Inflammatory macrophage (primary cell): ENCODE measurements at regions not wholly inside any gene's neighbourhood (a gene's known extent, or its start where the extent isn't known, plus 50 kb on each side); places are given as distances from the start of the nearest gene placed in this dataset.
A peak's percentile ranks its signal among the peaks of the same experiment; 100 is the strongest.
"Not testable (repeated sequence)": the region's sequence is repeated elsewhere in the genome, so short reads cannot be mapped to it uniquely, and the experiment has no call there.

Source experiments
- DNase-seq, 2 donors: peaks; one replicate each; pipeline ENCODE4 v3.0.0-alpha.2; 2020 to 2022

DNA sequence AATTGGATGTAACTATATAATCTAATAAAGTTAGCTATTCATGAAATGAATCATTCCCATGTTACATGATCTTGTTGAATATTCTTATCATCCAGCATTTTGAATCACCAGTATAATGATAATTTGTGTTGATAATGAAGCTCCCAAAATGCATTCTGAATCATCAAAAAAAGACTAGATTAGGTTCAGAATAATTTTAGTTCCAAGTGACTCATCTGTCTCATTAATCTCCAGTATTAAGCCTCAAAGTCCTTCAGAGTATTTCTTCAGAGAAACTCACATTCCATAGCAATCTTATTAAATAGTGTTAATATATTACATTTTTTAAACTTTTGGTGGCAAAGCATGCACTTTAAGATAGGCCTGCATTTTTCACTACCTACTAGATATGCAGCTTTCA, 207.5 kb downstream of the SLITRK5 start:
- DNase-seq = no peak

DNA sequence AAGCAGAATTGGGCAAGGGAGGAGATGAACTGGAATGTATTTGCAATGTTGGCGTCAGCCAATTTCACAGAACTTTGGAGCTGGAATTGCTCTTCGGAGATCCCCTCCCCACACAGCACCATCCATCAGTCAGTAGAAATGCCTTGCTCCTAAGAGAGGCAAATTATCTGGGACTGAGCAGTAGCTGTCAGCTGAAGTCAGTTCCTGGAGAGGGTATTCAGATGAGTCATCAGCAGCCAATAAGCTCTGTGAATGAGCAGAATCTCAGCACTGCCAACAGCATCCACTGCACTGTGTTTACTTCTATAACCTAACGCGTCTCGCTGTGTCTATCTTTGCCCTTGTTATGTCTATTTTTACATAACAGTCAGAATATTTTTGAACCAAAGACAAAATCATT, 213.7 kb downstream of the SLITRK5 start:
- no peak for DNase-seq

DNA sequence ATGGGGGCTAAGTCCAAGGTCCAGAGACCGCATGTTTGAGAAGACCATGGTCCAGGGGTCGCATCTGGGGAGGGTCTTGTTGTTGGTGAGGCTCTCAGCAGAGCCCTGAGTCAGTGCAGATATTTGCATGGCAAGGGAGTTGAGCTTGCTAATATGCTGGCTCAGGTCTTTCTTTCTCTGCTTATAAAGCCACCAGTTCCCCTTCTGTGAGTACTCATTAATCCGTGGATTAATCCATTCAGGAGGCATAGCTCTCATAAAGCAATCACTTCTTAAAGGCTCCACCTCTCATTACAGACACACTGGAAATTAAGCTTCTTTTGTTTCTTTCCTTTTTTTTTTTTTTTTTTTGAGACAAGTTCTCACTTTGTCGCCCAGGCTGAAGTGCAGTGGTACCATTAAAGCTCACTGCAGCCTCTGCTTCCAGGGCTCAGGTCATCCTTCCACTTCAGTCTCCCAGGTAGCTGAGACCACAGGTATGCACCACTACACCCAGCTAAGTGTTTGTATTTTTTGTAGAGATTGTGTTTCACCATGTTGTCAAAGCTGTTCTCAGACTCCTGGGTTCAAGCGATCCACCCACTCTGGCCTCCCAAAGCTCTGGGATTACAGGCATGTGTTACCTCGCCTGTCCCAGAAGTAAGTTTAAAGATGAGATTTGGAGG, 216.4 kb downstream of the SLITRK5 start:
- DNase-seq = no peak

DNA sequence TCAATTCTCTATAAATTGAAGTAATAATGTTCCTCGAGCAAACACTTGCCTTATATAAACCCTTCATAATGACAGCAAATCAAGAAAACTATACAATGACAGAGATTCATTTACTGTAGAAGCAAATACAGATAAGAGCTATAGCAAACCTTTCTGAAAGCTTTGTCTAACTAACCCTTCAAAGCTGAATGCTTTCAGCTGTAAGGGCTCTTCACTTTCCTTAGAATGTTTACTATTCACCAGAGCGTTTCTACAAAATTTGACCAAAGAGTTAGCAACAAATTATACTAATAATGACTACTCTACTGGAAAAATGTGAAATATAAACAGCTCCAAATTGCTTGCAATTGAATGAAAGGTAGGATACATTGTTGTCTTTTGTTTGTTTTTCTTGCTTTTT, 218.1 kb downstream of the SLITRK5 start:
- no peak for DNase-seq

DNA sequence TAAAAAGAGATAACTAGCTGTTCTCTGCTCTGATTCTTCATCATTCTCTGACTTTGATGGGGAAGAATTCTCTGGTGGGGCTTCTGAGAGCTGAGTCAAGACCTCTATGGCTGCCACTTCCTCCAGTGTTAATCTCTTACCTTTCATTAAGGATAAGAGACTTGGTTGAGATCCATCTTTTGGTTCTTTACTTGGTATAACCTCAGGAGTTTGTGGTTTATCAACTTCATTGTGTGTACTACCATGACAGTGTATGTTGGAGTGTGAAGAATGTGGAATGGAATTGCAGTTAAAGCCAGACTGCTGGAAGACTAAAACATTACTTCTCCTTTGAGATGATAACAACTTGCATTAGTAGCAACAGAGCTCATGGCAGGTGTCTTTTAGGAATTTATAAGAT, 222.0 kb downstream of the SLITRK5 start:
- DNase-seq = no peak

DNA sequence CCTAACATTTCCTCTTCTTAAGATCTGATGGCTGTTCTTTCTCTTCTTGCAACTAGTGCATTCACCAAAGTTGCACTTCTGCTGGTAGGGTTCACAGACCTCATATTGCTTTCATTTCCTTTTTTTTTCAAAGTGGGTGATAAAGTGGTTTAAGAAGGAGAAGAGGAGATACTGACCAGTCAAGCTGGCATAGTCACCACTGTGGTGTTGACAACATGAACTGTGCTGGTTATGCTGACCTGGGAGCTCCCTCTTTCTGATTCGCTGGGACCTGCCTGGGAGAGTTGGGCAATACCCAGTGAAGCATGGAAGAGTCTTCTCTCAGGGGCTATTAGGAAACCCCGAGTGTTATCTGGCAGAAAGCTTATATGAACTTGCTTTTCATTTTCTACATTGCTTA, 222.9 kb downstream of the SLITRK5 start:
- DNase-seq = peak; percentile 20 to 52

DNA sequence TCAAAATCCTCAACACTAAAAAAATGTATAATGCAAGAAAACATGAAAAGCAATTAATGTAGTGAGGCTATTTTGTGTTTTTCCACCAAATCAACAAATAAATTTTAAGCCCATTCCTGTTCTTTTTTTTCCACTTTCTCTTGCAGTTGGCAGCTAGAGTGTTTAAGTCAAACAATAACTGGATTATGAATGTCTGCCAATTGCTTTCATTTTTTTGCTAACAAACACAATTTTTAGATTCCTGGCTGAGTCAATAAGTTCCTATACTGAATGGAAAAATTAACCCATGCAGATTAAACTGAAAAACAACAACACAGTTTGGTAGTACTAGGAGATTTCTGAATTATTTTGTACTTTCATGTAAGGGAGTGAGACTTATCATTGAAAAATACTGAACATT, 232.4 kb downstream of the SLITRK5 start:
- DNase-seq = no peak

DNA sequence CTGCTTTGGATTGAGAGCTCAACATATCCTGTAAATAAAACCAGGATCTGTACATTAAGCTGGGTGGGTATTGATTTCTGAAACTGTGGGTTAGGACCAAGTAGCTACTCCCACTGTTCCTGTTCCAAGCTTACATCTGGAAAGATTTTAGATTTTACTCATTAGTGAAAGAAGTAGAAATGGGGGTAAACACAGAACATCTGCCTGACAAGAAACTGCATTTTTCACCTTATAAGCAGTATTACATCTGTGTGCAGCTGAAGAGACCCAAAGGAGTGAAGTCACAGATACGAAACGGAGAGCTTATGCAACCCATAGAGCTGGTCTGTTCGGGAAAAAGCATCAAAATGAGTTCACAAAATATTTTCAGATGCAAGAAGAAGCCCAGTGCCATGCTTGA, 235.2 kb downstream of the SLITRK5 start:
- DNase-seq = no peak

DNA sequence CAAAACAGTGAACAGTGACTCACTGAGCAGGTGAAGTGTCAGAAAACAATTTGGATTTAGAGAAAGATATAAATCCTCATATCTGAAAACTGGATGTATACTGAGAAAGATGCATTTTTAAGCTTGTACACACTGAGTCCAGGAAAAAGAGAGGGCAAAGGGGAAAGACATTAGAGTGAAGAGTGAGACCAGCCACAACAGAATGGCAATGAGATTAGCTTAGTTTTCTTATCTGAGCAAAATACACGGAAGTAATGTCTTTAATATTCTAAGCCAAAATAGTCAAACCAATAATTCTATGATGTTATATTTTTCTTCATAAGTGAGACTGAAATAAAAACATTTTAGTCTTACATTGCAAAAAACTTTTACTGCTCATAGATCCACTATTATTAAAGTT, 236.0 kb downstream of the SLITRK5 start:
- no peak for DNase-seq

DNA sequence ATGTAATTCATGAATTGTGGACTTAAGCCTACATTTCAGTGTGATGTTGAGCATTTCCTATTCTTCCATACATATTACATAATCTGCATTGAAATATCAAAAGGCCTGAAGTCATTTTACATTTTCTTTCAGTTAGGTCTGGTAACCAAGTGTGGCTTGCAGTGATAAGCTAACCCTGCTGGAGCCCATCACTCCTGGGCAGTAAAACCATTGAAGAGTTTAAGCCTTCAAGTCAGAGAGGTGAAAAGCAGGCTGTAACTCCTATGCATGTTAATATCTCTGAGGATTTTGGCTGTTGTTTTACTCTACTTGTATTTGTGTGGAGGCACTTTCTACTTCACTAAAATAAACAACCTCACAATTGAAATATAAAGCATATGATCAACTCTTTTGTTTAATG, 248.8 kb downstream of the SLITRK5 start:
- no peak for DNase-seq

DNA sequence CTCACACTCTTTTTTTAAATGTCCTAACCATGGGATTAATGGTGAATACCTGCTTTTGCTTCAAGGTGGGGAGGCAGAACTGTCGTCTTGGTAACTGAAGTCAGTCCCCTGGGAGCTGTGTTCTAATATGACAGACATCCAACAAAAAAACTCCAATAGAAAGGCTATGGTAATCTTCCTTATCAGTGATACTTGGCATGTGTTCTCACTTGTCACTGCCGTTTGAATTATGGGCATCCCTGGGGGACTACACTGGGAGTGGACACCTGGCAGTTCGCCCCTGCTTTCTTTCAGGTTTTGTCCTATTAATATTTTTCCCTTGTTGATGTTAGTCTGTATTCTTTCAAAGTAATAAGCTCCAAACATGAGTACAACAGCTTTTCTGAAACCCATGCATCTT, 252.6 kb downstream of the SLITRK5 start:
- DNase-seq = no peak

DNA sequence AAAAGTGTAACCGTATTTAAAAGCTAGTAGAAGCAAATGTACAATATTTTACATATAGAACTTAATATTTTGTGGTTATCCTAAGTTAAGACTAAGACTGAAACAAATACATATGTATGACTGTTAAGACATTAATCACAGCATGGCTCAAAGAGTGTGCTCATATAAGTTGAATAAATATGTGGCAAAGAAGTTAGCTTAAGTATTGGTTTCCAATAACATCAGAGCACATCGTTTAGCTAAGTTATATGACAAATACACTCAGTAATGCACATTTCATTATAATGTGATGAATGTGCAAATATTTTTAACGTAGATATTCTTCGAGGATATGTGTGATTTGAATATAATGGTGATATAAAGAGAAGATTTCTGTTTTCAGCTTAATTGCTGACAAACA, 253.8 kb downstream of the SLITRK5 start:
- no peak for DNase-seq

DNA sequence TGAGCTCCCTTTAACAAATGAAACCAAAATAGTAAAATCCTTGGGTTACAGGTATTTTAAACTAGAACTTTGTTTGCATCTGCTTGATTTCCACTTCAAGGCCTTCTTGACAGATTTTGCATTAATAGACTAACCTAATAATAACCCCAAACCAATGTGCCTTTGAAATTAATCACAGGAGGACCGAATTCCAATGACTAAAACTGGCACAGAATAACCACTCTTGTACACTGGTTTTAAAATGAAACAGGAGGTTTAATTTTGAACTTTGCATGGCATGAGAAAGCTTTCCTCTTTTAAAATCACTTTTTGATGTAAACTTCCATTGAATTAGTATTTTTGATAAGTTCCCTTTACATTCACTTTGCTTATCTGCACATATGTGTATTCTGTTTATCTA, 269.6 kb downstream of the SLITRK5 start:
- no peak for DNase-seq

DNA sequence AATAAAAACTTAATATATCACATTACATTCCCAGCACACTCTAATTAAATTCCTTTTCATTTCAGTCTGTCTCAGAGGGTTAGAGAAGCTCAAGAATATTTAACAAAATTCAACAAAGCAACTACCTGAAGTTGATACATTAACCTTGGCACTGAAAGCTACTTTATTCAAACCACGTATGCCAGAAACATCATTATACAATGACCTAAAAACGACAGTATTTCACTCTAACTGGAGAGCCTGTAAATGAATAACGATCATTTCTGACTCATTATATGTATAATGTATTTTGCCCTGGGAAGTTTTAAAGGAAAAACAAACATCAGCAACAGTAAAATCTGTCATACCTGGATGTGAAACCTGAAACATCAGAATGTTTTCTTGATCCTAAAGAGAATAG, 270.1 kb downstream of the SLITRK5 start:
- no peak for DNase-seq

DNA sequence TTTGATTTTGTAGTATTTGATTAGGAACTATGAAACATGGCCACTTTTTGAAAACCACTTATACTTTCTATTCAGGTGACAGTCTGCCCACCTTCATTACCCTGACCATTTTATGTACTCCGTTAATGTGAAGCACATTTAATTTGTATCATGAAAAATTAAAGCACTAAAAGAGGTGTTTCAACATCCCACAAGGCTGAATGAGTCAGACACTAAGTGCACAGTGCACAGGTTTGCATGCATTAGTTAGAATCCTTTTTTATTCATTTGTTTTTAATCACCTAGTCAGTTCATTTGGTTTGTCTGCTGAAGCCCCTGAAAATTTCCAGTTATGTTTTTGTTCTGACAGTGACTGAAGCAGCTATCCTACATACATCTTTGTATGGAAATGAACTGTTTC, 271.0 kb downstream of the SLITRK5 start:
- DNase-seq = no peak

DNA sequence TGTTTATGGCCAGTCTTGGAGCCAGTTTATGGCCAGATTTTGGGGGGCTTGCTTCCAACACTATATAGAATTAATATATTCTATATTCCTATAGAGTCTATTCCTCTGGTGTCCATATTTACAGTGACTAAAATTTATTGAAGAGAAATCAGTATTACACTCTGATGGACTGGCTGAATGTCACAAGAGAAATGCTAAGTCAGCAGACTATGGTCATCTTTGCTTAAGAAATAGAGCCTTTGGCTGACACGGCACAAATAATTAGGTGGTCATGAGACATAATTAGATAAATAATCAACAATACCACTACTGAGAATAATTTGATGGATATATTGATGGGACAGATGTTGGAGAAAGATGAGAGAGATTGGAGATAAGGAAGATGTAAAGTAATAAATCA, 272.9 kb downstream of the SLITRK5 start:
- DNase-seq = no peak

DNA sequence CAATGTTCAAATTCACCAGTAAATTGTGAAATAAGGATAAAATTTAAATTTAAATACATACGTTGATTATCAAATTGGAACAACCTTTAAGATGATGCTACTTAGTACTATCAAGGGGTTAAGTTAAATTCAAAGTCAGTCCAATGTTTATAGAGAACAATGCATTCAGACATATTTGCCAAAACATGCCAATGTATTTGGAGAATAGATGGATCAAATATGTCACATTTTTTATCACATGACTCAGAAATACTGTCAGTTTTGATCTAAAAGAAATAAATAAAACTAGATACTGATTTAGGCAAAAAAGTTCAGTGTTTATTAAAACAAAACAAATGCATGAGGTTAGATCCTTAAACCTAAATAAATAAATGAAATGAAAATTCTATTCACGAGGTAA, 281.2 kb downstream of the SLITRK5 start:
- DNase-seq = no peak

DNA sequence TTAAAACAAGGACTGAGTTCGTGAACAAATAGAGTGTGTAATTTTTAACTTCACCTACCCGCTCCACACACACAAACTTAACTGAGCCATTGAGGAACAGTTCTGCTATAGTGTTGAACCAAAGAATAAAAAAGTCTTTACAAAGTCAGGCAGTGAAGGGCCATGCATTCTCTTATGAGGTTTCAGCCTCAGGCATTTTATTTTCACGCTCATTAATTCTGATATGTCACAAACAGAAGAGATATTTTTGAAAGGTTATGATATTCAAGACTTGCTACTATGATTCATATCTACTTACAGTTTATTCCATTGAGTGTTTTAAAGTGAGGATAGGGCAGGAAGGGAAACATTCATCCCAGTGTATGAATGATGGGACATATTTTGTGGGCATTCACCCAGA, 282.2 kb downstream of the SLITRK5 start:
- no peak for DNase-seq

DNA sequence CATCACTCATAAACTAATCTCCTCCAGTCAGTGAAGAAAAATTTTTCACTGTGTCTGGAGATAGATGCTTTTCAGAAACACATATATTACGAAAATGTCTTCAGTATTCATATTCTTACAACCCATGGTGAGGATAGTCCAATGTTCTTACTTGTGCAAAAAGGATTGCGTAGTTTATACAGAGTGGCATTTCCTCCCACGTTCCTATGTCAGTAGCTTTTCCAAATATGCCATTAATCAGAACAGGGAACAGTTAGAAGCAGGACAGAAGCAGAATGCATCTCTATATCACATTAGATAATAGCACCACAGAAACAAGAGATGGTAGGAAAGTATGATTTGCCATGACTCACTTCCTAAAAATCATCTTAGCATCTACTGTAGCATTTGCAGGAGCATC, 282.9 kb downstream of the SLITRK5 start:
- no peak for DNase-seq

DNA sequence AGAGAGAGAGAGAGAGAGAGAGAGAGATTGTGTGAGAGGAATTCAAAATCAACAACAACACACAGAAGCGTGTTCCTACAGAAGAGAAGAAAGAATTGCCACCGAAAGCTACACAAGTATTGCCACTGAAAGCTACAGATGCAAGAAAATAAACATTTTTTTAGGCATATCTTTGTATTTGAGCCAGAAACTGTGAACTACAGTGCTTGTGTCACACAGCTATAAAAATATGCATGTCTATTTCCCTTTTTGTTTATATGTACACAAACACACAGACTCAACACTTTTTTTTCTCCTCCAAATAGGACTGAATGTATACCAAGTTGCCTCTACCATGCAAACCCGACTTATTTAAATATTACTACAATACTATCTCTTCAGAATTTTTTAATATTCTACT, 290.4 kb downstream of the SLITRK5 start:
- no peak for DNase-seq

DNA sequence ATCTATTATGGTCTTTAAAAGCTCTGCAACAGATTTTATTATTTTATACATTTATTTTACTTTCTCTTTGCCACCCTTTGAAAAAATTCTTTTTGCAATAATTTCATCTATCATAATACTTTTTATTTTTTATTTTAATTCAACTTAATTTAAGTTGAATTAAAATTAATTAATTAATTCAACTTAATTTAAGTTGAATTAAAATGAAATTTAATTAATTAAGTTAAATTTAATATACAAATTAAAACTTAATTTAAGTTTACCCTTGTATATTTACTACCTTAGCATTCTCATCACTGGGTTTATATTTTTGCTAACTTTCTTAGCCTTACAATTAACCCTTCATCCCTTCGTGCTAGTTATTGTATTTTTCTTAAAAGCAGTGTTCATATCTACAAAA, 301.4 kb downstream of the SLITRK5 start:
- DNase-seq = no peak

DNA sequence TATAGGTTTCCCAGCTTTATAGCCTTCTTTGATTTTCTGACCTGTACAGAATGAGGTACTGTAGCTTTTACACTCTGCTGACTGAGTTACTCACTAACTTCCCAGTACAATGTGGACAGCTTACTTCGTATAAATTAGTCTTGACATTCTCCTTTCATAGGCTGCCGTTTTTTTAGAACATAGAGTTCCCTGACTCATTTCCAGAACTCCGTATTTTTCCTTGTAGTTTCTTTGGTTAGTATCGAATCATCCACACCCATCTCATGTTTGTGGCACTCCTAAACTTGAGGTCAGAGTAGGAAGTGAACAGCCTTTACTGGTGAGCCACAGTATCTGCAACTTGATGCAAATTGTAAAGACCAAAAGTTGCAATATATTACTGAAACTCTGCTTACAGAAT, 303.9 kb downstream of the SLITRK5 start:
- DNase-seq = no peak

DNA sequence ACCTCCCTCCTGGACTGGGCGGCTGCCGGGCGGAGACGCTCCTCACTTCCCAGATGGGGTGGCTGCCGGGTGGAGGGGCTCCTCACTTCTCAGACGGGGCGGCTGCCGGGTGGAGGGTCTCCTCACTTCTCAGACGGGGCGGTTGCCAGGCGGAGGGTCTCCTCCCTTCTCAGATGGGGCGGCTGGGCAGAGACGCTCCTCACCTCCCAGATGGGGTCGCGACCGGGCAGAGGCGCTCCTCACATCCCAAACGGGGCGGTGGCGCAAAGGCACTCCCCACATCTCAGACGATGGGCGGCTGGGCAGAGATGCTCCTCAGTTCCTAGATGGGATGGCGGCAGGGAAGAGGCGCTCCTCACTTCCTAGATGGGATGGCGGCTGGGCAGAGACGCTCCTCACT, 305.5 kb downstream of the SLITRK5 start:
- DNase-seq = not testable (repeated sequence)

DNA sequence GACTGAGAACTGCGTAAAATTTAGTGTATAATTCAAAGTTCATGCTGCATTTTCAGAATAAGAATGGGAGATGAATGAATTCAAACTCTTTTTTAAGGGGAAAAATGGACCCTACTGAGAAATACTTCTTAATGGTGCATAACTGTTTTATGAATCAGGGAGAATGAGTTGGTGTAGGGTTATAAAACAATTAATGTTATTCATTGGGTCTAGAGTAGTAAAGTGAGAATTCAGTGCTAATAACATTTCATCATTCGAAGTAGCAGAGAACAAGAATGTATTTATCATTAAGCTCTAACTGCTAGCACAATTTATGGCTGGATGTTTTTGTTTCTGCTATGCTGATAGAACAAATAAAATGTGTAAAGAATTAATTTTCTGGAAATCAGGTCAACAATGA, 310.2 kb downstream of the SLITRK5 start:
- no peak for DNase-seq

DNA sequence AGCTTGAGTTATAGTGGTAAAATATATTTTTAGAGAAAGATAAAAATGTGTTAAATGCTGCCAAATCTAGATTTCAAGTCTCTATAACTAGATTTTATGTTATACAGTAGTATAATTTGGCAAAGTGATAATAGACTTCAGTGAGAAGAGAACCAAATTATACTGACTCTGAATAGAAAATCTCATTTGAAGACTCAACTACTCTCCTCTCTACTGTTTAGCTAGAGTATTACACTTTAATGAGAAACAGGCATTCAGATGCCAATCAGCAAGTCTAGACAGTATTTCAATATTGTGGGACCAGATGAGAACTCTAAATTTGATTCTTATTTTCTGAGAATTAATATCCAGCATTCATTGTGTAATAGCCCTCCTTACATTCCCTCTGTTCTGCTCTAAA, 311.2 kb downstream of the SLITRK5 start:
- no peak for DNase-seq
